ENCODE measurements at regions not wholly inside any gene's neighbourhood (a gene's known extent, or its start where the extent isn't known, plus 50 kb on each side); places are given as distances from the start of the nearest gene placed in this dataset.
"Not testable (repeated sequence)": the region's sequence is repeated elsewhere in the genome, so short reads cannot be mapped to it uniquely, and the experiment has no call there.

GRCh38 chr13:73547239-73547638, 488.4 kb downstream of the KLF5 start:
- DNase-seq, result no peak

- no peak for DNase-seq
These were observed 485.4 kb downstream of the KLF5 start for GRCh38 chr13:73544175-73544574.

- DNase-seq, result no peak
These were observed 483.6 kb downstream of the KLF5 start for GRCh38 chr13:73542446-73542845.

GRCh38 chr13:73536865-73537264, 478.1 kb downstream of the KLF5 start:
- DNase-seq, result no peak

GRCh38 chr13:73535341-73535740, 476.5 kb downstream of the KLF5 start:
- DNase-seq, result no peak

GRCh38 chr13:73532987-73533510, 474.2 kb downstream of the KLF5 start:
- DNase-seq, result no peak

- DNase-seq, result no peak
These were observed 473.8 kb downstream of the KLF5 start for GRCh38 chr13:73532582-73532981.

GRCh38 chr13:73531014-73531413, 472.2 kb downstream of the KLF5 start:
- no peak for DNase-seq

- DNase-seq, result no peak
These were observed 464.1 kb downstream of the KLF5 start for GRCh38 chr13:73522937-73523336.

- no peak for DNase-seq
These were observed 463.2 kb downstream of the KLF5 start for GRCh38 chr13:73521985-73522524.

- no peak for DNase-seq
These were observed 462.5 kb downstream of the KLF5 start for GRCh38 chr13:73521290-73521624.

GRCh38 chr13:73520566-73521289, 461.9 kb downstream of the KLF5 start:
- no peak for DNase-seq

GRCh38 chr13:73520135-73520534, 461.3 kb downstream of the KLF5 start:
- DNase-seq, result not testable (repeated sequence)

- DNase-seq, result no peak
These were observed 460.8 kb downstream of the KLF5 start for GRCh38 chr13:73519396-73520116.

- DNase-seq, result no peak
These were observed 459.0 kb downstream of the KLF5 start for GRCh38 chr13:73517766-73518165.

GRCh38 chr13:73516731-73517130, 457.9 kb downstream of the KLF5 start:
- DNase-seq, result no peak

GRCh38 chr13:73514208-73514607, 455.4 kb downstream of the KLF5 start:
- no peak for DNase-seq

GRCh38 chr13:73513751-73514150, 454.9 kb downstream of the KLF5 start:
- DNase-seq, result no peak

- no peak for DNase-seq
These were observed 450.0 kb downstream of the KLF5 start for GRCh38 chr13:73508841-73509240.

- DNase-seq, result no peak
These were observed 446.6 kb downstream of the KLF5 start for GRCh38 chr13:73505376-73505890.

GRCh38 chr13:73499695-73500094, 440.9 kb downstream of the KLF5 start:
- no peak for DNase-seq

- DNase-seq, result no peak
These were observed 438.6 kb downstream of the KLF5 start for GRCh38 chr13:73497430-73497829.

GRCh38 chr13:73496711-73497110, 437.9 kb downstream of the KLF5 start:
- no peak for DNase-seq

- DNase-seq, result no peak
These were observed 434.0 kb downstream of the KLF5 start for GRCh38 chr13:73492811-73493210.
